HepG2 (cell line): ENCODE measurements at regions not wholly inside any gene's neighbourhood (a gene's known extent, or its start where the extent isn't known, plus 50 kb on each side); places are given as distances from the start of the nearest gene placed in this dataset.
A peak's percentile ranks its signal among the peaks of the same experiment; 100 is the strongest.

ENCODE experiments used
- ATAC-seq: fragments of 200-7000 bp; cut with Tn5 transposase; 3 replicates; pipeline ENCODE4 v1.9.1; 2020; ENCODE audit warnings: mild to moderate bottlenecking, moderate library complexity
- BruUV-seq: library from RNA; stranded (reverse); fragments of 400-500 nt; replicated peaks from 2 replicates; lab custom pipeline; 2021; lab: Mats Ljungman, UMichigan
- CTCF ChIA-PET: fragments of 300-600 bp; formaldehyde crosslinking; extraction: SDS; loops from one replicate; lab custom pipeline; 2021; ENCODE audit warnings: low total read pairs, inconsistent platforms, low intra/inter-chr PET ratio; lab: Yijun Ruan, JAX
- POLR2A ChIA-PET: fragments of 350-600 bp; sonication (Branson Sonifier 250); formaldehyde crosslinking; loops from one replicate; lab custom pipeline; 2020; ENCODE audit warnings: antibody characterized with exemption, inconsistent platforms; lab: Yijun Ruan, JAX
- DNase-seq: peaks from one replicate; pipeline ENCODE4 v3.0.0-alpha.2; 2015; ENCODE audit warnings: low spot score
- FAIRE-seq: peaks from 3 replicates; lab custom pipeline; 2011; peaks lifted over from hg19 to GRCh38; lab: Jason Lieb, UNC
- H2AFZ ChIP-seq: one replicate; pipeline ENCODE4 v1.6.1; 2011; ENCODE audit warnings: low read length, inconsistent platforms
- H3K27ac ChIP-seq: fragments of 300-600 bp; 3 replicates; pipeline ENCODE4 v1.8.0; 2011; ENCODE audit warnings: mixed run types, mild to moderate bottlenecking, mixed read lengths, low read length, inconsistent platforms; ENCODE audit not compliant: insufficient read depth; ENCODE audit errors: extremely low read length
- H3K27me3 ChIP-seq, 2 experiments: fragments of 200-600 bp in 1 of 2; 2 replicates in 1 of 2; 3 replicates in 1 of 2; pipeline versions ENCODE4 v1.6.0 to v1.8.0; 2011; ENCODE audit warnings: low read length in 2 of 2, mild to moderate bottlenecking in 2 of 2, moderate library complexity in 2 of 2, inconsistent platforms in 1 of 2; ENCODE audit not compliant: insufficient read depth in 2 of 2, control insufficient read depth in 1 of 2
- H3K36me3 ChIP-seq, 2 experiments: fragments of 200-600 bp in 1 of 2; replicated peaks in 1 of 2; 2 replicates in 1 of 2; 3 replicates in 1 of 2; pipeline versions ENCODE4 v1.5.1 to v1.8.0; 2011; ENCODE audit warnings: low read length in 2 of 2, inconsistent platforms in 1 of 2; ENCODE audit not compliant: insufficient read depth in 2 of 2, control insufficient read depth in 1 of 2
- H3K4me1 ChIP-seq: 2 replicates; pipeline ENCODE4 v1.5.1; 2012; ENCODE audit warnings: low read length, inconsistent platforms; ENCODE audit not compliant: insufficient read depth
- H3K4me2 ChIP-seq: 2 replicates; pipeline ENCODE4 v1.6.0; 2011; ENCODE audit warnings: low read depth, low read length, inconsistent platforms
- H3K4me3 ChIP-seq, 3 experiments: fragments of 200-600 bp in 1 of 3; sonication (generic), shearing (Covaris generic) in 1 of 3; replicated peaks in 1 of 3; 2 replicates each; pipeline ENCODE4 v1.5.1; 2011 to 2016; ENCODE audit warnings: low read length in 3 of 3, inconsistent platforms in 2 of 3, low read depth in 2 of 3, mild to moderate bottlenecking in 2 of 3, control low read depth in 1 of 3, mixed read lengths in 1 of 3; ENCODE audit not compliant: insufficient read depth in 1 of 3
- H3K79me2 ChIP-seq: one replicate; pipeline ENCODE4 v1.6.1; 2011; ENCODE audit warnings: low read length, inconsistent platforms; ENCODE audit not compliant: insufficient read depth
- H3K9ac ChIP-seq: 2 replicates; pipeline ENCODE4 v1.6.0; 2011; ENCODE audit warnings: mild to moderate bottlenecking, low read depth, low read length, inconsistent platforms; ENCODE audit not compliant: insufficient read depth
- H3K9me3 ChIP-seq: 2 replicates; pipeline ENCODE4 v1.5.1; 2012; ENCODE audit warnings: mild to moderate bottlenecking, low read length
- H4K20me1 ChIP-seq: 2 replicates; pipeline ENCODE4 v1.6.0; 2011; ENCODE audit warnings: inconsistent platforms, mild to moderate bottlenecking, low read length, moderate library complexity; ENCODE audit not compliant: insufficient read depth
- ARNT2 ChIP-seq: sonication (generic); formaldehyde crosslinking; IDR thresholded peaks from 2 replicates; pipeline ENCODE4 v1.8.0; 2022; ENCODE audit warnings: mild to moderate bottlenecking, low read depth, missing genetic modification reagents, moderate library complexity
- IKZF1 ChIP-seq: fragments of 450-650 bp; IDR thresholded peaks from 2 replicates; pipeline ENCODE4 v1.7.1; 2016
- JUN ChIP-seq: sonication (generic); formaldehyde crosslinking; IDR thresholded peaks from 2 replicates; pipeline ENCODE4 v1.4.0; 2020; ENCODE audit warnings: mild to moderate bottlenecking, missing genetic modification reagents
- MBNL3 ChIP-seq: fragments of 250-450 bp; sonication (Bioruptor Pico); conservative IDR thresholded peaks from 2 replicates; pipeline ENCODE4 v1.8.0; 2022; ENCODE audit warnings: mild to moderate bottlenecking, inconsistent platforms
- POGZ ChIP-seq: sonication (generic); formaldehyde crosslinking; IDR thresholded peaks from 2 replicates; pipeline ENCODE4 v1.4.0; 2020; ENCODE audit warnings: mild to moderate bottlenecking, missing genetic modification reagents
- SP1 ChIP-seq, 2 experiments: fragments of 450-650 bp in 1 of 2; sonication (generic) in 1 of 2; formaldehyde crosslinking in 1 of 2; IDR thresholded peaks; 2 replicates each; pipeline versions ENCODE4 v1.4.0 to v1.6.1; 2016 to 2020; ENCODE audit warnings: missing genetic modification reagents in 1 of 2
- in situ Hi-C: cut with HindIII; loops from 2 replicates; pipeline ENCODE4 v1.10.0; 2017; ENCODE audit warnings: low pct_unique_long_range_greater_than_20kb; ENCODE audit not compliant: extremely low pct_ligation_motif_present
- intact Hi-C: fragments of 100-400 bp; cut with micrococcal nuclease; formaldehyde crosslinking; loops from one replicate; pipeline ENCODE4 v1.10.0; 2022; ENCODE audit not compliant: unreplicated experiment
- TF ChIP-seq, protein P1 (sequence below), 2 experiments: fragments of 450-650 bp in 1 of 2; sonication (generic) in 1 of 2; formaldehyde crosslinking in 1 of 2; IDR thresholded peaks; 2 replicates each; pipeline versions ENCODE4 v1.6.1 to v1.8.0; 2016 to 2022; ENCODE audit warnings: antibody characterized with exemption in 1 of 2, mild to moderate bottlenecking in 1 of 2, missing genetic modification reagents in 1 of 2
- TF ChIP-seq, protein P2 (sequence below): sonication (generic); formaldehyde crosslinking; IDR thresholded peaks from 2 replicates; pipeline ENCODE4 v1.8.1; 2023; ENCODE audit warnings: mild to moderate bottlenecking, moderate library complexity, missing genetic modification reagents

DNA sequence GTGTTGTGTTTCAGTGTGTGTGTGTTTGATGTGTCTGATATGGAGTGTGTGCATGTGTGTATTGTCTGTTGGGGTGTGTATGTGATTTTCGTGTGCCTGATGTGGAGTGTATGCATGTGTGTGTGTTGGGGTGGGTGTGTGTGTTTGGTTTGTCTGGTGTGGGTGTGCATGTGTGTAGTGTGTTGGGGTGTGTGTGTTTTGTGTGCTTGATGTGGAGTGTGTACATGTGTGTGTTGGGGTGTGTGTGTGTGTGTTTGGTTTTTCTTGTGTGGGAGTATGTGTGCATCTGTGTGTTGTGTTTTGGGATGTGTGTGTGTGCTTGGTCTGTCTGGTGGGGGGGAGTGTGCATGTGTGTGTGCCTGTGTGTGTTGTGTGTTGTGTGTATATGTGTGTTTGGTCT is 247.4 kb upstream of the ST6GAL2 start (continued):
- TF ChIP-seq, protein P1, sequence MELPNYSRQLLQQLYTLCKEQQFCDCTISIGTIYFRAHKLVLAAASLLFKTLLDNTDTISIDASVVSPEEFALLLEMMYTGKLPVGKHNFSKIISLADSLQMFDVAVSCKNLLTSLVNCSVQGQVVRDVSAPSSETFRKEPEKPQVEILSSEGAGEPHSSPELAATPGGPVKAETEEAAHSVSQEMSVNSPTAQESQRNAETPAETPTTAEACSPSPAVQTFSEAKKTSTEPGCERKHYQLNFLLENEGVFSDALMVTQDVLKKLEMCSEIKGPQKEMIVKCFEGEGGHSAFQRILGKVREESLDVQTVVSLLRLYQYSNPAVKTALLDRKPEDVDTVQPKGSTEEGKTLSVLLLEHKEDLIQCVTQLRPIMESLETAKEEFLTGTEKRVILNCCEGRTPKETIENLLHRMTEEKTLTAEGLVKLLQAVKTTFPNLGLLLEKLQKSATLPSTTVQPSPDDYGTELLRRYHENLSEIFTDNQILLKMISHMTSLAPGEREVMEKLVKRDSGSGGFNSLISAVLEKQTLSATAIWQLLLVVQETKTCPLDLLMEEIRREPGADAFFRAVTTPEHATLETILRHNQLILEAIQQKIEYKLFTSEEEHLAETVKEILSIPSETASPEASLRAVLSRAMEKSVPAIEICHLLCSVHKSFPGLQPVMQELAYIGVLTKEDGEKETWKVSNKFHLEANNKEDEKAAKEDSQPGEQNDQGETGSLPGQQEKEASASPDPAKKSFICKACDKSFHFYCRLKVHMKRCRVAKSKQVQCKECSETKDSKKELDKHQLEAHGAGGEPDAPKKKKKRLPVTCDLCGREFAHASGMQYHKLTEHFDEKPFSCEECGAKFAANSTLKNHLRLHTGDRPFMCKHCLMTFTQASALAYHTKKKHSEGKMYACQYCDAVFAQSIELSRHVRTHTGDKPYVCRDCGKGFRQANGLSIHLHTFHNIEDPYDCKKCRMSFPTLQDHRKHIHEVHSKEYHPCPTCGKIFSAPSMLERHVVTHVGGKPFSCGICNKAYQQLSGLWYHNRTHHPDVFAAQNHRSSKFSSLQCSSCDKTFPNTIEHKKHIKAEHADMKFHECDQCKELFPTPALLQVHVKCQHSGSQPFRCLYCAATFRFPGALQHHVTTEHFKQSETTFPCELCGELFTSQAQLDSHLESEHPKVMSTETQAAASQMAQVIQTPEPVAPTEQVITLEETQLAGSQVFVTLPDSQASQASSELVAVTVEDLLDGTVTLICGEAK (IDR thresholded peaks at IDR 0.05): 0 out of 2 replicates have a peak, but pooled peaks have one; percentile 12
- TF ChIP-seq, protein P1 (CRISPR knock-in tag; IDR thresholded peaks at IDR 0.05): no peak
- 0 out of 2 replicates have a peak, but pooled peaks have one; percentile 80 for TF ChIP-seq IKZF1
- TF ChIP-seq, all 625 proteins: peak for 9

DNA sequence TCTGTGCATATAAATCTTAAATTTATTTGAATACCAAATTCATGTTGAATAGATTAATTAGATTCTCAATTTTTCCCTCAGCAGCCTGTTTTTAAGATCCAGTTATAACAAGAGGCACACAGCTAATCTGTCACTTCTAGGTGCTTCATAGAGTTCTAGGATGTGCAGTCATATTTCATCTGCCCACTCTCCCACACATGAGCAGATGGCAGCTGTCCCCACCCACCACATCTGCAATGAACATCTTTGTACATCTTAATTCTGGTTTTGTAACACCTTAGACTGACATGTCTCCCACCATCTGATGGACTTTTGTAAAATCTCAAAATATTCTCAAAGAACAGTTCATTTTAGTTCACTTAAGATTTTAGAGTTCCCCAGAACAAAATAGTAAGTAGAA is 250.8 kb upstream of the ST6GAL2 start:
- DNase-seq (no peak), FAIRE-seq (no peak), ATAC-seq (no peak)
- intact Hi-C loops (no loop called here), in situ Hi-C loops (no loop called here)
- ChIA-PET POLR2A (no interaction called here), CTCF (no interaction called here)
- H3K79me2 ChIP-seq: no peaks in the 10 kb centered on the region
- no peak overlapping the region for H3K9ac ChIP-seq
- H2AFZ ChIP-seq: no peak overlapping the region
- H3K36me3 ChIP-seq: no peaks in the 10 kb centered on the region
- no peaks in the 10 kb centered on the region for H3K9me3 ChIP-seq
- H3K27ac ChIP-seq: no peak overlapping the region
- no peaks in the 10 kb centered on the region; a peak in 1 of 5 replicates for H3K27me3 ChIP-seq
- BruUV-seq: no TSS peak
- H3K4me2 ChIP-seq: no peak overlapping the region
- H3K4me3 ChIP-seq: no peak overlapping the region
- no peaks in the 10 kb centered on the region for H4K20me1 ChIP-seq
- H3K4me1 ChIP-seq: no peaks in the 10 kb centered on the region
- TF ChIP-seq ARNT2 (CRISPR knock-in tag): no peak
- TF ChIP-seq JUN (CRISPR knock-in tag): no peak
- TF ChIP-seq MBNL3 (CRISPR knock-in tag): no peak
- TF ChIP-seq, protein P2, sequence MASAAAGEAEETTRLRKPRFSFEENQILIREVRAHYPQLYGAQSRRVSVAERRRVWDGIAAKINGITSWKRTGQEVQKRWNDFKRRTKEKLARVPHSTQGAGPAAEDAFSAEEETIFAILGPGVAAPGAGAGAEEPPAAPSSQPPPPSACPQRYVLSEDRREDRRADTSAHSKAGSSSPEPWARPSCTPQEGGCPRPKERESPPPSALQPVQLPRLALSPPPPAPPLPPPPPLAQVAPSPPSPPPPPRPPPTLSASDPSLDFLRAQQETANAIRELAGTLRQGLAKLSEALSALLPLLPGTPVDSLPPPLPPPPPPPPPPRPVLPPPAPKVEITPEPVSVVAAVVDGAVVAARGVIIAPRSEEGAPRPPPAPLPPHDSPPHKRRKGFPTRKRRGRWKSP: no peak
- no peak for TF ChIP-seq POGZ
- no peak for TF ChIP-seq SP1 (IDR thresholded peaks at IDR 0.05)
- no peak for TF ChIP-seq SP1 (CRISPR knock-in tag; IDR thresholded peaks at IDR 0.05)
